SJCRH30 (cell line): ENCODE measurements at regions not wholly inside any gene's neighbourhood (a gene's known extent, or its start where the extent isn't known, plus 50 kb on each side); places are given as distances from the start of the nearest gene placed in this dataset.
A peak's percentile ranks its signal among the peaks of the same experiment; 100 is the strongest.

Experiments used
- DNase-seq, 2 experiments: peaks; one replicate each; pipeline ENCODE4 v3.0.0-alpha.2; 2015 to 2020
- H3K27ac ChIP-seq: fragments of 250-450 bp; sonication (Bioruptor Pico); 2 replicates; pipeline ENCODE4 v1.5.1; 2020; ENCODE audit warnings: mild to moderate bottlenecking, moderate library complexity
- H3K27me3 ChIP-seq: fragments of 250-450 bp; sonication (Bioruptor Pico); 2 replicates; pipeline ENCODE4 v1.5.1; 2020; ENCODE audit warnings: mild to moderate bottlenecking, moderate library complexity
- H3K36me3 ChIP-seq: fragments of 250-450 bp; sonication (Bioruptor Pico); 2 replicates; pipeline ENCODE4 v1.5.1; 2020; ENCODE audit warnings: mild to moderate bottlenecking, moderate library complexity
- H3K4me1 ChIP-seq: fragments of 250-450 bp; sonication (Bioruptor Pico); 2 replicates; pipeline ENCODE4 v1.5.1; 2020; ENCODE audit warnings: mild to moderate bottlenecking, moderate library complexity
- H3K4me3 ChIP-seq: fragments of 250-450 bp; sonication (Bioruptor Pico); 2 replicates; pipeline ENCODE4 v1.5.1; 2020; ENCODE audit warnings: mild to moderate bottlenecking, moderate library complexity
- H3K9me3 ChIP-seq: fragments of 250-450 bp; sonication (Bioruptor Pico); replicated peaks from 2 replicates; pipeline ENCODE4 v1.5.1; 2020; ENCODE audit warnings: mild to moderate bottlenecking, moderate library complexity

DNA sequence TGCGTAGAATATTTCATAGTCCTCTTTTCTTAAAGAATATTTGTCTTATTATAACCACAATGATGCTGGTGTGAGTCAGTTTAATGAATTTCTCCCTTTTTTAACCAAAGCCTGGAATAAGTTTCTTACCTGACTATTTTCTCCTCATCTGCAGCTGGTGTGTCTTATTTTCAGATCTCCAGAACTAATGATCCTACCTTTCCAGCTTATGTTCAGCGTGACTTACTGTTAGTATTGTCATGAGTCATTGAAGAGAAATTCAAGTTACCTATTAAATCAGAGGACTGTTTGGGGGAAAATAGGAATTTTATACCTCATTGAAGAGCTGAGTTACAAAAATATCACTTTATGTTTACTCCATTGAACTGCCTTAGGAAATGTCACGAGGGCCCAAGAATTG, 482.1 kb downstream of the RWDD3 start:
- no peaks in the 10 kb centered on the region for H3K27me3 ChIP-seq
- no peaks in the 10 kb centered on the region for H3K4me1 ChIP-seq
- no peaks in the 10 kb centered on the region for H3K9me3 ChIP-seq
- no peak for DNase-seq
- H3K27ac ChIP-seq, result no peak overlapping the region
- no peaks in the 10 kb centered on the region for H3K36me3 ChIP-seq
- no peak overlapping the region for H3K4me3 ChIP-seq

- no peak for DNase-seq
- H3K36me3 ChIP-seq, result no peaks in the 10 kb centered on the region
- H3K27ac ChIP-seq, result no peak overlapping the region
- no peaks in the 10 kb centered on the region for H3K4me1 ChIP-seq
- no peak overlapping the region for H3K4me3 ChIP-seq
- H3K9me3 ChIP-seq, result no peaks in the 10 kb centered on the region
- H3K27me3 ChIP-seq, result no peaks in the 10 kb centered on the region
These were observed 482.5 kb downstream of the RWDD3 start for GRCh38 chr1:95716550-95716949.

GRCh38 chr1:95723346-95723745, 489.3 kb downstream of the RWDD3 start:
- Histone ChIP-seq H3K9me3 (no peaks in the 10 kb centered on the region), H3K36me3 (no peaks in the 10 kb centered on the region), H3K4me3 (no peak overlapping the region), H3K4me1 (no peaks in the 10 kb centered on the region), H3K27ac (no peak overlapping the region), H3K27me3 (no peaks in the 10 kb centered on the region)
- no peak for DNase-seq

DNA sequence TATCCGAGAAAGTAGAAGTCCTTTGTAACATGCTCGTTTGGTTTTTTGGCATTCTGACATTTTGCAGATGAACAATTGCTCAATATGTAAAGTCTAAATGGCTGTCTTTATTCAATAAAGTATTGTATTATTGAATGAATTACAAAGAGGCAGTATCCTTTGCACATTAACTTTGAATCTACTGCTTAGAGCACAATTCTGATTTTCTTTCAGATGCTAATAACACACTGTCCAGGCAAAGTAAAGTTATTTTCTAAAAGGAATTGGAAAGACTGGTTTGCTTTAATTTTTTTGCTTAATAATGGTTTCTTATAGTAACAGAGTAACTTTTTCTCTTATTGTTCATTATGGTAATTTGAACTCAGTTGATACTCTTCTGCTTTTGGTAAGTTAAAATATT, 494.8 kb downstream of the RWDD3 start:
- H3K27ac ChIP-seq, result no peak overlapping the region
- no peaks in the 10 kb centered on the region for H3K36me3 ChIP-seq
- no peak for DNase-seq
- H3K9me3 ChIP-seq, result no peaks in the 10 kb centered on the region
- no peaks in the 10 kb centered on the region for H3K4me1 ChIP-seq
- no peaks in the 10 kb centered on the region for H3K27me3 ChIP-seq
- no peak overlapping the region for H3K4me3 ChIP-seq

GRCh38 chr1:95730986-95731385, 497.0 kb downstream of the RWDD3 start:
- H3K4me1 ChIP-seq, result no peaks in the 10 kb centered on the region
- H3K27ac ChIP-seq, result no peak overlapping the region
- DNase-seq, result no peak
- no peaks in the 10 kb centered on the region for H3K36me3 ChIP-seq
- H3K4me3 ChIP-seq, result no peak overlapping the region
- H3K27me3 ChIP-seq, result no peaks in the 10 kb centered on the region
- no peaks in the 10 kb centered on the region for H3K9me3 ChIP-seq

DNA sequence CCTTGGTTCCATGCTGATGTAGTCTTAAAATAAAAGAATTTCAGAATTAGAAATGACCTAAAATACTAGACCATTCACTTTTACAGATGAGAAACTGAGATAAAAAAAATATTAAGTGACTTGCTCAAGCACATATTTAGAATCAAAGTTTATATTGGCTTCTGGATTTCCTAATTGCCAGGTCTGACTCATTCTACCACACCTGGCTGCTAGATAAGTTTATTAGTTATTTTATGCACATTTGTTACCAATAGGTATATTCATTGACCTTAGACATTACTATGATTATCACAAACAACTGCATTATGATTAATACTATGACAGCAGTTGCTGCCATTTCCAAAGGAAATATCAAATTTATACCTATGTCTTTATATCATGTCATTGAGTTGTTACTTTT, 497.5 kb downstream of the RWDD3 start:
- H3K27ac ChIP-seq, result no peak overlapping the region
- H3K27me3 ChIP-seq, result no peaks in the 10 kb centered on the region
- no peak for DNase-seq

DNA sequence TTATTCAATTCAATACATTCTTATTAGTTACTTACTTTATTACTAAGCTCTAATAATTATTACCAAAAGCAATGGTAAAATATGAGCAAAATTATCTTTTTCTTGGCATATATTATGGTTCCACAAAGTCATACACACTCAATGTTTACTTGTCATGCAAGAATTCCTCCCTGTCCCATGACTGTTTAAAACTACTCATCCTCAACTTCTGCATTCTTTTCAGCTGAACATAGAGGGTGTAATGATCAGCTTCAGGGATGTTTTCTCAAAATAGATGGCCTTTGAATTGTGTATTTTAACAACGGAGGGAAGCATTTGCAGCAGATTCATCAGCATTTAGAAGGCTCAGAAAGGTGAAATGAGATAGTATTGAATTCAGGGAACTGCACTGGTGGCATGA, 499.0 kb downstream of the RWDD3 start:
- Histone ChIP-seq H3K27ac (no peak overlapping the region), H3K9me3 (no peaks in the 10 kb centered on the region), H3K36me3 (no peaks in the 10 kb centered on the region), H3K4me3 (no peak overlapping the region), H3K27me3 (no peaks in the 10 kb centered on the region), H3K4me1 (no peaks in the 10 kb centered on the region)
- no peak for DNase-seq

More for the DNA sequence above, 497.5 kb downstream of the RWDD3 start:
- Histone ChIP-seq H3K9me3 (no peaks in the 10 kb centered on the region), H3K36me3 (no peaks in the 10 kb centered on the region), H3K4me1 (no peaks in the 10 kb centered on the region), H3K4me3 (no peak overlapping the region)

DNA sequence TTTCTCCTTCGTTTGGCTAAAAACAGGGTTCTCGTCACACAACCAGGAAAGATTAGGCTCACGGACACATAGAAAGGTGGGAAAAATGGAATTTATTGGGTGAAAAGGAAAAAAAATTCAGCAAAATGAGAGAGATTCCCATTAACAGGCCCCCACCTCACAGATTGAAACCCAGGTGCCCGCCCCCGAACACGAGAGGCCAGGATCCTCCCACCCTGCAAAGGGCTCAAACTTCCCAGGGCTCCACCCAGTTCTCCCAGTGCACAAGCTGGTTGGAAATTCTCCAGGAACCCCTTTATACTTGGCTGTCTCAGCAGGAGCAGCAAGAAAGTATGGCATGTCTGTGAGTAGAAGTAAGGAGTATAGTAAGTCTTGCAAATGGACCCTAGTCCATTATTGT, 499.7 kb downstream of the RWDD3 start:
- H3K4me1 ChIP-seq, result no peaks in the 10 kb centered on the region
- H3K4me3 ChIP-seq, result no peak overlapping the region
- DNase-seq, result no peak
- no peaks in the 10 kb centered on the region for H3K9me3 ChIP-seq
- no peak overlapping the region for H3K27ac ChIP-seq
- no peaks in the 10 kb centered on the region for H3K27me3 ChIP-seq
- H3K36me3 ChIP-seq, result no peaks in the 10 kb centered on the region

DNA sequence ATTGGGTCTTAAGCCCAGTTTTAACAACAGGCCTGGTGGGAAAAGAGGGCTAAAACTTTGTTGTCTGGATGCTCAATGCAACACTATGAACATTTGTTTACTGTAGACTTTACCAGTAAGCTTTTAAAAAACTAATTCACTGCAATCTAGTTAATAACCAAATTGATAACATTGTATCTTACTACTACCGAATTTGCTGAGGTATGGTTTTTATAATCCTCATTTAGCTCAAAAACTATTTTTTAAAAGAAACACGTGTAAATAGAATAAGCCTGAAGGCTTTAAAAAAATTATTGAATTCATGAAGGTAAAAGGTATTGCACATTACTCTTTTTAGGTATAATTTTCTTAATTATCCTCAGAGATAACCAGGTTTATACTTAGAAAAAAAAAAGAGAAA, 500.6 kb downstream of the RWDD3 start:
- DNase-seq, result no peak
- H3K4me1 ChIP-seq, result no peaks in the 10 kb centered on the region
- H3K9me3 ChIP-seq, result no peaks in the 10 kb centered on the region
- H3K27ac ChIP-seq, result no peak overlapping the region
- no peak overlapping the region for H3K4me3 ChIP-seq
- no peaks in the 10 kb centered on the region for H3K27me3 ChIP-seq
- H3K36me3 ChIP-seq, result no peaks in the 10 kb centered on the region

- Histone ChIP-seq H3K4me3 (no peak overlapping the region), H3K4me1 (peaks cover 5% of the 10 kb centered on the region; the same call in 1 of the 2 replicates), H3K27ac (no peak overlapping the region), H3K27me3 (no peaks in the 10 kb centered on the region), H3K36me3 (no peaks in the 10 kb centered on the region), H3K9me3 (no peaks in the 10 kb centered on the region)
- peak; percentile 23 to 49 for DNase-seq
These were observed 508.6 kb downstream of the RWDD3 start for GRCh38 chr1:95742591-95743089.

GRCh38 chr1:95744731-95745130, 510.7 kb downstream of the RWDD3 start:
- Histone ChIP-seq H3K27me3 (no peaks in the 10 kb centered on the region), H3K36me3 (no peaks in the 10 kb centered on the region), H3K4me3 (no peak overlapping the region), H3K4me1 (peaks cover 5% of the 10 kb centered on the region; the same call in 1 of the 2 replicates), H3K9me3 (no peaks in the 10 kb centered on the region), H3K27ac (no peak overlapping the region)
- no peak for DNase-seq

DNA sequence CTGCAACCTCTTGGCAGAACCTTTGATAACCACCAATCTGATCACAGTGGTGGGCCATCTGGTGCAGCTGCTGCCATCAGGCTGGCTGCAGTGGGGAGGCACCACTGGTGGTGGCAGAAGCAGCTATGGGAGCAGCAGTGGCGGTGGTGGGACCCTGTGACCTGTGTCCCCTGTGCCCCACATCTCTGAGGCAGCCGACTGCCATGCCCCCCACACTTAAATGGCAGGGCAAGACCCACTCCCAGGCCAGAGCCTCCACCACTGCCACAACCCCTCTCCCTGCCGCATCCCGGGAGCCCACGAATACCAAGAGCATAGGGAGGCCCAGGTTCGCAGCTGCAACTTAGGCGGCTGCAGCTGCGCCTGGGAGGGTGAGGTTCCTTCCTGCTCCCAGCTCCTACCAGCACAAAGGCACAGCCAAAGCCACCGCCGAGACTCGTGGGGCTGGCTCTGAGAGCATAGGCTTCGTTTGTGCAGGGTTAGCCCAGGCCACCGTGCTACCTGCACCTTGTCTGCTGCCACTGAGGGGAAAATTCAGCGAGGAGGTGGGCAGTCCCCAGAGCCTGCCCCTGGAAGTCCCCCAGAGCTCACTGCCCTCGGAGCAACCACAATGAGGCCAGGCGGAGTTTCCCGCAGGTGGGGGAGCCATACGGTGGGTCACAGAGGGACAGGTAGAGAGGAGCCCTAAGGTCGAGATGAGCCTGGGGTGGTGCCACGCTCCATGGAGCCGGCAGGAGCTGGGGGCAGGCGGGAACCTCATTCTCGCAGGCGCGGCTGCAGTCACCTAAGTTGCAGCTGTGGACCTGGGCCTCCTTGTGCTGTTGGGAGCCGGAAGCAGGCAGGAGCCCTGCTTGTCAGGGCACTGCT, 518.7 kb downstream of the RWDD3 start:
- Histone ChIP-seq H3K9me3 (no peaks in the 10 kb centered on the region), H3K4me1 (no peaks in the 10 kb centered on the region), H3K27ac (no peak overlapping the region), H3K36me3 (no peaks in the 10 kb centered on the region), H3K27me3 (no peaks in the 10 kb centered on the region), H3K4me3 (no peak overlapping the region)
- DNase-seq, result no peak

DNA sequence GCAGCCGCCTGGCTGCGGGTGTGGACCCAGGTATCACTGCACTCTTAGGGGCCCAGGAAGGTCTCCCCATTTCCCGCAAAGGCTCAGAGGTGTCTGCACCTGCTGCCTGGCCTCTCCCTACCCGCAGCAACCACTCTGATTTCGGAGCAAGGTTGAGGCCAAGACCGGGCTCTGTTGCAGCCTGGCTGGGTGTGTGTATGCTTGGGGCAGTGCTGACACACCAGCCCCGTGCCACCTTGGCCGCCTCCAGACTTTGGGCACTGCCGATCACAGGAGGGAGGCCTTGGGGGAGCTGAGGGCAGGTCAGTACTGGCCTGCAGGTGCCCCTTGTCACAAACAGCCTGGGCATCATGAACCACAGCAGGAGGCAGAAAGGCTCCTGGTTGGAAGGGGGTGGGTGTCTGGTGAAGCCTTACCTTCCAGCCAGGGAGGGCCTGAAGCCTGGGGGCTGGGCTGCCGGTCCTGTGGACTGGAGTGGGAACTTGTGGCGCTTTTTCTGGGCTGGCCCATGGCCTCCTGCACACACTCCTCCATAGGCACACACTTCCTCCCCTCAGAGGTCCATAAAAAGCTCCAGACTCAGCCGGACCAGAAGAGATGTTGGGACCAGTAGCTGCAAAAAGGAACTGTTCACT, 519.5 kb downstream of the RWDD3 start:
- Histone ChIP-seq H3K27me3 (no peaks in the 10 kb centered on the region), H3K4me1 (no peaks in the 10 kb centered on the region), H3K36me3 (no peaks in the 10 kb centered on the region), H3K27ac (no peak overlapping the region), H3K4me3 (no peak overlapping the region), H3K9me3 (no peaks in the 10 kb centered on the region)
- DNase-seq, result no peak

GRCh38 chr1:95754412-95754811, 520.4 kb downstream of the RWDD3 start:
- no peaks in the 10 kb centered on the region for H3K4me1 ChIP-seq
- H3K36me3 ChIP-seq, result no peaks in the 10 kb centered on the region
- DNase-seq, result no peak
- H3K4me3 ChIP-seq, result no peak overlapping the region
- H3K9me3 ChIP-seq, result no peaks in the 10 kb centered on the region
- no peaks in the 10 kb centered on the region for H3K27me3 ChIP-seq
- no peak overlapping the region for H3K27ac ChIP-seq

GRCh38 chr1:95766036-95766435, 532.0 kb downstream of the RWDD3 start:
- H3K27me3 ChIP-seq, result no peaks in the 10 kb centered on the region
- no peak overlapping the region for H3K4me3 ChIP-seq
- H3K27ac ChIP-seq, result no peak overlapping the region
- H3K4me1 ChIP-seq, result no peaks in the 10 kb centered on the region
- no peak for DNase-seq
- H3K9me3 ChIP-seq, result no peaks in the 10 kb centered on the region
- H3K36me3 ChIP-seq, result no peaks in the 10 kb centered on the region
